H9 (cell line): ENCODE measurements at regions not wholly inside any gene's neighbourhood (a gene's known extent, or its start where the extent isn't known, plus 50 kb on each side); places are given as distances from the start of the nearest gene placed in this dataset.

Experiments used
- DNase-seq: peaks from one replicate; pipeline ENCODE4 v3.0.0-alpha.2; 2017
- H2AFZ ChIP-seq: one replicate; pipeline ENCODE4 v1.6.1; 2013; ENCODE audit warnings: mild to moderate bottlenecking, low read length, control low read depth, moderate library complexity
- H2AK5ac ChIP-seq: 2 replicates; pipeline ENCODE4 v1.6.1; 2013; ENCODE audit warnings: low read length, control low read depth, mixed read lengths; ENCODE audit not compliant: insufficient read length
- H2BK120ac ChIP-seq: one replicate; pipeline ENCODE4 v1.6.1; 2013; ENCODE audit warnings: low read depth, mild to moderate bottlenecking, low read length, control low read depth, inconsistent platforms; ENCODE audit not compliant: poor library complexity, severe bottlenecking
- H2BK12ac ChIP-seq: 2 replicates; pipeline ENCODE4 v1.6.1; 2013; ENCODE audit warnings: low read length, control low read depth, mixed read lengths, low read depth; ENCODE audit not compliant: insufficient read length
- H2BK15ac ChIP-seq: 2 replicates; pipeline ENCODE4 v1.6.1; 2013; ENCODE audit warnings: low read depth, low read length, control low read depth
- H2BK20ac ChIP-seq: one replicate; pipeline ENCODE4 v1.6.1; 2013; ENCODE audit warnings: low read depth, mild to moderate bottlenecking, low read length, control low read depth, inconsistent platforms; ENCODE audit not compliant: poor library complexity, severe bottlenecking
- H2BK5ac ChIP-seq: 2 replicates; pipeline ENCODE4 v1.6.1; 2013; ENCODE audit warnings: low read length, control low read depth, mixed read lengths; ENCODE audit not compliant: insufficient read length
- H3K14ac ChIP-seq: 2 replicates; pipeline ENCODE4 v1.6.1; 2013; ENCODE audit warnings: low read length, control low read depth; ENCODE audit not compliant: insufficient read depth
- H3K18ac ChIP-seq: 2 replicates; pipeline ENCODE4 v1.6.1; 2013; ENCODE audit warnings: low read depth, mild to moderate bottlenecking, mixed read lengths, low read length, control low read depth; ENCODE audit not compliant: insufficient read length
- H3K23ac ChIP-seq: 2 replicates; pipeline ENCODE4 v1.6.1; 2013; ENCODE audit warnings: low read length, control low read depth, mixed read lengths, low read depth; ENCODE audit not compliant: insufficient read length
- H3K23me2 ChIP-seq: 2 replicates; pipeline ENCODE4 v1.6.1; 2013; ENCODE audit warnings: low read depth, mild to moderate bottlenecking, mixed read lengths, low read length, control low read depth; ENCODE audit not compliant: insufficient read length, poor library complexity, severe bottlenecking
- H3K27ac ChIP-seq: 2 replicates; pipeline ENCODE4 v1.5.1; 2013; ENCODE audit warnings: low read length, control low read depth, mixed read lengths, low read depth; ENCODE audit not compliant: insufficient read length
- H3K27me3 ChIP-seq: 2 replicates; pipeline ENCODE4 v1.6.1; 2013; ENCODE audit warnings: low read length, control low read depth, inconsistent platforms; ENCODE audit not compliant: insufficient read depth
- H3K4ac ChIP-seq: 2 replicates; pipeline ENCODE4 v1.6.1; 2013; ENCODE audit warnings: low read depth, mild to moderate bottlenecking, control low read depth, inconsistent platforms, low read length, moderate library complexity
- H3K4me1 ChIP-seq: 2 replicates; pipeline ENCODE4 v1.6.1; 2013; ENCODE audit warnings: low read length, control low read depth, inconsistent platforms; ENCODE audit not compliant: insufficient read depth
- H3K4me2 ChIP-seq: 2 replicates; pipeline ENCODE4 v1.6.1; 2013; ENCODE audit warnings: low read length, control low read depth, mixed read lengths; ENCODE audit not compliant: insufficient read length, insufficient read depth
- H3K56ac ChIP-seq: 2 replicates; pipeline ENCODE4 v1.6.1; 2013; ENCODE audit warnings: low read depth, mild to moderate bottlenecking, mixed read lengths, low read length, control low read depth; ENCODE audit not compliant: insufficient read length
- H3K79me1 ChIP-seq: 2 replicates; pipeline ENCODE4 v1.6.1; 2013; ENCODE audit warnings: low read depth, mild to moderate bottlenecking, moderate library complexity, low read length, control low read depth, inconsistent platforms; ENCODE audit not compliant: insufficient read depth, poor library complexity, severe bottlenecking
- H3K79me2 ChIP-seq: 2 replicates; pipeline ENCODE4 v1.6.1; 2013; ENCODE audit warnings: low read length, control low read depth, inconsistent platforms; ENCODE audit not compliant: insufficient read depth
- H3K9ac ChIP-seq: 2 replicates; pipeline ENCODE4 v1.6.1; 2013; ENCODE audit warnings: low read length, control low read depth, mixed read lengths; ENCODE audit not compliant: insufficient read length; ENCODE audit errors: extremely low read depth
- H3K9me3 ChIP-seq: one replicate; pipeline ENCODE4 v1.6.1; 2013; ENCODE audit warnings: low read depth, low read length, inconsistent platforms; ENCODE audit not compliant: control insufficient read depth
- H3T11ph ChIP-seq: one replicate; pipeline ENCODE4 v1.6.1; 2013; ENCODE audit warnings: mild to moderate bottlenecking, low read length, control low read depth, inconsistent platforms
- H4K20me1 ChIP-seq: one replicate; pipeline ENCODE4 v1.6.1; 2013; ENCODE audit not compliant: control insufficient read depth, insufficient read length, insufficient read depth
- H4K5ac ChIP-seq: 2 replicates; pipeline ENCODE4 v1.6.1; 2013; ENCODE audit warnings: low read depth, mild to moderate bottlenecking, mixed read lengths, low read length, control low read depth; ENCODE audit not compliant: insufficient read length
- H4K8ac ChIP-seq: replicated peaks from 2 replicates; pipeline ENCODE4 v1.6.1; 2013; ENCODE audit warnings: low read length, control low read depth, mixed read lengths, low read depth; ENCODE audit not compliant: insufficient read length
- H4K91ac ChIP-seq: 2 replicates; pipeline ENCODE4 v1.6.1; 2013; ENCODE audit warnings: low read depth, mild to moderate bottlenecking, moderate library complexity, mixed read lengths, low read length, control low read depth; ENCODE audit not compliant: insufficient read length
- H3K27ac Mint-ChIP-seq, 3 experiments: 2 replicates in 2 of 3; 3 replicates in 1 of 3; pipeline ENCODE4 v1.8.0; 2020 to 2021; ENCODE audit warnings: mixed read lengths in 3 of 3, mild to moderate bottlenecking in 1 of 3, moderate library complexity in 1 of 3
- H3K27me3 Mint-ChIP-seq: 2 replicates; pipeline ENCODE4 v1.8.0; 2021; ENCODE audit warnings: low read depth, mild to moderate bottlenecking, moderate library complexity, mixed read lengths
- H3K36me3 Mint-ChIP-seq, 3 experiments: 2 replicates in 2 of 3; 3 replicates in 1 of 3; pipeline ENCODE4 v1.8.0; 2020 to 2021; ENCODE audit warnings: low read depth in 3 of 3, mixed read lengths in 3 of 3; ENCODE audit not compliant: insufficient read depth in 1 of 3
- H3K4me1 Mint-ChIP-seq, 2 experiments: 2 replicates each; pipeline ENCODE4 v1.8.0; 2020; ENCODE audit warnings: mixed read lengths in 2 of 2
- H3K4me3 Mint-ChIP-seq, 2 experiments: 2 replicates in 1 of 2; 3 replicates in 1 of 2; pipeline ENCODE4 v1.8.0; 2020 to 2021; ENCODE audit warnings: mild to moderate bottlenecking in 2 of 2, mixed read lengths in 2 of 2, moderate library complexity in 1 of 2
- H3K9me3 Mint-ChIP-seq, 2 experiments: 2 replicates in 1 of 2; 3 replicates in 1 of 2; pipeline ENCODE4 v1.8.0; 2020; ENCODE audit warnings: mild to moderate bottlenecking in 2 of 2, mixed read lengths in 2 of 2, moderate library complexity in 1 of 2
- CTCF ChIP-seq: fragments of 200-600 bp; sonication (generic); conservative IDR thresholded peaks from 3 replicates; pipeline ENCODE4 v1.8.0; 2021; ENCODE audit warnings: antibody characterized with exemption, mild to moderate bottlenecking

GRCh38 chr6:156560476-156560875 is 216.7 kb upstream of the ARID1B start:
- Histone ChIP-seq H3K4me1 (no peaks in the 10 kb centered on the region), H2BK12ac (no peak overlapping the region), H3K79me1 (no peaks in the 10 kb centered on the region), H3K4me2 (no peak overlapping the region), H3K56ac (no peak overlapping the region), H3K9me3 (no peaks in the 10 kb centered on the region), H2AFZ (no peak overlapping the region), H3K18ac (no peak overlapping the region), H4K91ac (no peak overlapping the region), H3K4ac (no peak overlapping the region), H3K23me2 (no peaks in the 10 kb centered on the region), H3T11ph (no peak overlapping the region), H3K14ac (no peak overlapping the region), H4K8ac (no peak overlapping the region), H2BK20ac (no peak overlapping the region), H3K23ac (no peak overlapping the region), H4K5ac (no peak overlapping the region), H3K79me2 (no peaks in the 10 kb centered on the region), H3K27me3 (no peaks in the 10 kb centered on the region), H2BK120ac (no peak overlapping the region), H3K9ac (no peak overlapping the region), H2BK15ac (no peak overlapping the region), H2BK5ac (no peak overlapping the region), H4K20me1 (no peaks in the 10 kb centered on the region), H3K27ac (no peak overlapping the region), H2AK5ac (no peak overlapping the region)
- Mint-ChIP-seq H3K9me3 (peaks cover 12 to 14% of the 10 kb centered on the region in 2 experiments), H3K27me3 (no peaks in the 10 kb centered on the region), H3K36me3 (peaks cover 0 to 12% (median 10%) of the 10 kb centered on the region in 3 experiments; a peak in 6 of 7 replicates), H3K27ac (no peak overlapping the region), H3K4me3 (no peak overlapping the region), H3K4me1 (peaks cover 11 to 16% of the 10 kb centered on the region in 2 experiments)
- no peak for DNase-seq
- TF ChIP-seq CTCF: no peak
